ENCODE measurements at regions not wholly inside any gene's neighbourhood (a gene's known extent, or its start where the extent isn't known, plus 50 kb on each side); places are given as distances from the start of the nearest gene placed in this dataset.
"Not testable (repeated sequence)": the region's sequence is repeated elsewhere in the genome, so short reads cannot be mapped to it uniquely, and the experiment has no call there.

- no peak for DNase-seq
Observed at GRCh38 chrX:40853004-40853815, 117.9 kb upstream of the MED14 start.

GRCh38 chrX:40853816-40854123 is 118.4 kb upstream of the MED14 start:
- no peak for DNase-seq

GRCh38 chrX:40854242-40854641 is 118.9 kb upstream of the MED14 start:
- DNase-seq = no peak

GRCh38 chrX:40855411-40855810 is 120.1 kb upstream of the MED14 start:
- no peak for DNase-seq

GRCh38 chrX:40855932-40856515 is 120.7 kb upstream of the MED14 start:
- no peak for DNase-seq

- DNase-seq = not testable (repeated sequence)
Observed at GRCh38 chrX:40861952-40862554, 126.7 kb upstream of the MED14 start.

GRCh38 chrX:40863260-40863659 is 127.9 kb upstream of the MED14 start:
- DNase-seq = not testable (repeated sequence)

GRCh38 chrX:40863671-40864070 is 128.3 kb upstream of the MED14 start:
- DNase-seq = no peak

- DNase-seq = no peak
Observed at GRCh38 chrX:40864972-40865371, 129.6 kb upstream of the MED14 start.

- no peak for DNase-seq
Observed at GRCh38 chrX:40866893-40867292, 131.6 kb upstream of the MED14 start.

GRCh38 chrX:40867352-40867751 is 132.0 kb upstream of the MED14 start:
- DNase-seq = no peak

- DNase-seq = no peak
Observed at GRCh38 chrX:40868868-40869267, 133.5 kb upstream of the MED14 start.

GRCh38 chrX:40870982-40871381 is 135.6 kb upstream of the MED14 start:
- not testable (repeated sequence) for DNase-seq

GRCh38 chrX:40871385-40872082 is 136.2 kb upstream of the MED14 start:
- DNase-seq = no peak

- no peak for DNase-seq
Observed at GRCh38 chrX:40872351-40872750, 137.0 kb upstream of the MED14 start.

GRCh38 chrX:40875476-40875875 is 140.1 kb upstream of the MED14 start:
- no peak for DNase-seq

- no peak for DNase-seq
Observed at GRCh38 chrX:40877887-40878286, 142.5 kb upstream of the MED14 start.

GRCh38 chrX:40878766-40879165 is 143.4 kb upstream of the MED14 start:
- no peak for DNase-seq

GRCh38 chrX:40879172-40879571 is 143.8 kb upstream of the MED14 start:
- not testable (repeated sequence) for DNase-seq

- DNase-seq = no peak
Observed at GRCh38 chrX:40880712-40881111, 145.4 kb upstream of the MED14 start.

- DNase-seq = no peak
Observed at GRCh38 chrX:40883021-40883619, 147.8 kb upstream of the MED14 start.

GRCh38 chrX:40885989-40886388 is 150.6 kb upstream of the MED14 start:
- no peak for DNase-seq

- no peak for DNase-seq
Observed at GRCh38 chrX:40887476-40887875, 152.1 kb upstream of the MED14 start.
